SK-N-MC (cell line): ENCODE measurements at regions not wholly inside any gene's neighbourhood (a gene's known extent, or its start where the extent isn't known, plus 50 kb on each side); places are given as distances from the start of the nearest gene placed in this dataset.
"Not testable (repeated sequence)": the region's sequence is repeated elsewhere in the genome, so short reads cannot be mapped to it uniquely, and the experiment has no call there.

ENCODE experiments used
- DNase-seq: peaks from one replicate; pipeline ENCODE4 v3.0.0-alpha.2; 2011; ENCODE audit warnings: low read depth, low spot score
- H3K27ac ChIP-seq: fragments of 200-600 bp; sonication (generic); 2 replicates; pipeline ENCODE4 v1.5.1; 2016; ENCODE audit warnings: mixed run types
- H3K36me3 ChIP-seq: fragments of 200-600 bp; sonication (generic); 2 replicates; pipeline ENCODE4 v1.6.1; 2017; ENCODE audit warnings: antibody characterized with exemption, low read length, mixed read lengths; ENCODE audit not compliant: insufficient read depth
- H3K4me3 ChIP-seq: fragments of 200-600 bp; sonication (generic); 2 replicates; pipeline ENCODE4 v1.5.1; 2016
- H3K9ac ChIP-seq: fragments of 200-600 bp; sonication (generic); 2 replicates; pipeline ENCODE4 v1.8.0; 2017; ENCODE audit warnings: mixed run types, mixed read lengths; ENCODE audit not compliant: insufficient read length
- H3K9me3 ChIP-seq: fragments of 200-600 bp; sonication (generic); 2 replicates; pipeline ENCODE4 v1.6.1; 2017; ENCODE audit warnings: low read depth, mild to moderate bottlenecking, antibody characterized with exemption, low read length, moderate library complexity, mixed read lengths
- EZH2 ChIP-seq: fragments of 200-600 bp; sonication (generic); IDR thresholded peaks from one replicate; pipeline ENCODE4 v1.6.1; 2017; ENCODE audit warnings: antibody characterized with exemption
- FOXP2 ChIP-seq: optimal IDR thresholded peaks from 2 replicates; pipeline ENCODE3; 2011; ENCODE audit warnings: mild to moderate bottlenecking, moderate library complexity; ENCODE audit not compliant: insufficient read depth; ENCODE audit errors: extremely low read length, control extremely low read depth
- POLR2AphosphoS5 ChIP-seq: IDR thresholded peaks from 2 replicates; pipeline ENCODE4 v1.6.1; 2012; ENCODE audit warnings: mild to moderate bottlenecking, low read depth, low read length, borderline replicate concordance

- H3K36me3 ChIP-seq = no peaks in the 10 kb centered on the region
- H3K4me3 ChIP-seq = no peak overlapping the region
- no peak for DNase-seq
These were observed 230.2 kb downstream of the KCNE4 start for GRCh38 chr2:223282221-223282620.

DNA sequence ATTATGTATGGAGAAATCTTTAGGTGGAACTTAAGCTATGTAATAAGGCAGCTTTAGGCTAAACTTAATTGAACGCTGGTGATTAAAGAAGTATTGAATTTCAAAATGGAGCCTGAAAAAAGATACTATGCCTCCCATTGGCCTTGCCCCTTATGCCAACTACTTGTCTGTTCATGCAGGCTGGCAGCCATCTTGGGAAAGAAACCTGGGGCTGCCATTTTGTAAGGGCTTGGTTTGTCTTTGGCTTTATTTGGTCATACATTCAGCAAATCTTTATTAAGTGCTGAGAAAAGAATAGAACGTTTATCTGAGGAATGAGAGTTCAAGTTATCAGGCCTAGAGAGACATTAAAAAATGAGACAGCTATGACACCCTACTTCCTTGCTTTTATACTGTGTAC is 231.3 kb downstream of the KCNE4 start:
- Histone ChIP-seq H3K27ac (no peak overlapping the region), H3K4me3 (no peak overlapping the region), H3K36me3 (no peaks in the 10 kb centered on the region), H3K9ac (no peak overlapping the region), H3K9me3 (no peaks in the 10 kb centered on the region)
- no peak for TF ChIP-seq FOXP2
- no peak for TF ChIP-seq EZH2
- TF ChIP-seq POLR2AphosphoS5 = no peak
- DNase-seq = no peak

More at GRCh38 chr2:223282221-223282620, 230.2 kb downstream of the KCNE4 start:
- Histone ChIP-seq H3K9me3 (no peaks in the 10 kb centered on the region), H3K9ac (no peak overlapping the region), H3K27ac (no peak overlapping the region)
- TF ChIP-seq EZH2 (no peak), FOXP2 (no peak), POLR2AphosphoS5 (no peak)

DNA sequence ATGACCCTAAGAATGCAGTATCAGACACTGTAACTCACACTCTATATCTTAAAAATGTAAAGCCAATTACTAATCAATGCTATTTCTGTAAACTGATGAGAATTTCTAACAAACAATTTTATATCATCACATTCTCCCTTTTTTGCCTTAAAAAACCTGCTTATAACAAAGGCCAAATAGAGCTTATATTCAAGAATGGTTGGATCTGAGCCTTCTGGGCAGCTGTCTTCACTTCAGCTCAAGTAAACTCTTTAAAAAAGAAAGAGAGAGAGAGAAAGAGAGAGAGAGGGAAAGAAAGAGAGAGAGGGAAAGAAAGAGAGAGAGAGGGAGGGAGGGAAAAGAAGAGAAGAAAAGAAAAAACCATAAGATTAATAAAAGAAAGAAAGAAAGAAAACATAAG is 231.8 kb downstream of the KCNE4 start:
- H3K4me3 ChIP-seq = no peak overlapping the region
- no peak overlapping the region for H3K27ac ChIP-seq
- no peak overlapping the region for H3K9ac ChIP-seq
- no peaks in the 10 kb centered on the region for H3K36me3 ChIP-seq
- H3K9me3 ChIP-seq = no peaks in the 10 kb centered on the region
- TF ChIP-seq FOXP2 (no peak), EZH2 (no peak), POLR2AphosphoS5 (no peak)
- no peak for DNase-seq

DNA sequence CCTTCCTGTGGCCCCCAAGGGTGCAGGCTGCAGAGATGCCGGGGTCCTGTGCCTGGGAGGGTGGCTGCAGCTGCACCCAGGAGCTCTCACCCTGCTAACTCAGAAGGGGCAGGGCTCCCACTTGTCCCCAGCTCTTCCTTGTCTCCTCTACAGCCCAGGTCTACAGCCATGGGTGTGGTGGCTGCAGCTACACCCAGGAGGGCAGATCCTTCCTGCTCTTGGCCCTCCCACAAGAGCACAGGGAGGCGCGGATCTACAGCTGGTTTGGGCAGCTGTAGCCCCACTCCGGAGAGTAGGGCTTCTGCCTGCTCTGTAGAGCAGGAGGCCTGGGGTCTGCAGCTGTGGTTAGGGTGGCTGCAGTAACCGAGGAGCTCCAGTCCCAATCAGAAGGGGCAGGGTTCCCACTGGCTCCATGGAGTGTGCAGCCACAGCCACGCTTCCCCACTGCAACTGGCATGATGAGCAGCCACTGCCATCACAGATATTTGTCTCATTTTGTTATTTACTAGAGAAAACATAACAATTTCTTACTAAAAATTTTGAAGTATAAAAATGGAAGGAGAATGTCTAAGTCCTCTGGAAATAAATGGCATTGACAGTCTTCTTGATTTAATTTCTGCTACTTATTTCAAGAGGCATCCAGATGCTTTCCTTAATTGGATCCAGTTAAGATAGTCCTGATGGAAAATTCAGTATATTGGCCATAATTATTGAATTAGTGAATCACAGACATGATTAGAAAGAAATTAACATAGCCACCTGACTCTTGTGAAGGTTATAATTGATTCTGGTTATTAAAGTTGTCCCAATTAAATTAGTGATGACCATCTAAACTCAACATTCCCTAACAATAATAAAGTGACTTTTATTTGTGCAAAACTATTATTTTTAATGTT is 233.6 kb downstream of the KCNE4 start:
- no peaks in the 10 kb centered on the region for H3K9me3 ChIP-seq
- DNase-seq = no peak

DNA sequence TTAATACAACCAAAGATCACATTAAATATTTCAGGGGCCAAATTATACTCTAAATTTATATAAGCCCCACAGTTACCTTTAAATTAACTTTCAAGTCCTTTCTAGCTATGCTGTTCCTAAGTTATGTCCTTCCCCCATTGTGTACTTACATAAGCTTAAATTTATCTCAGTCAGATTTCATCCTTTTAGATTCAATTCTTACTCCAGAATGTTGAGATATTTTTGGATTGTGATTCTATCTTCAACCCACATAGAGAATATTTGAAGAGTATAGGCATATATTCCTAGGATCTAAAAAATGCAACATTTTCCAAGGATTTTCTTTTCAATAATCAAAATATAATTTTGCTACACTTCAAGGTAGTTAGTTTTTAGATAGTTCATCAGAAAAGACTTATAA is 242.8 kb downstream of the KCNE4 start:
- no peak overlapping the region for H3K4me3 ChIP-seq
- H3K9ac ChIP-seq = no peak overlapping the region
- no peak for DNase-seq
- TF ChIP-seq POLR2AphosphoS5 (no peak), FOXP2 (no peak), EZH2 (no peak)
- no peak overlapping the region for H3K27ac ChIP-seq
- H3K36me3 ChIP-seq = no peaks in the 10 kb centered on the region
- H3K9me3 ChIP-seq = no peaks in the 10 kb centered on the region

More for the DNA sequence above, 233.6 kb downstream of the KCNE4 start:
- Histone ChIP-seq H3K27ac (no peak overlapping the region), H3K9ac (no peak overlapping the region), H3K4me3 (no peak overlapping the region), H3K36me3 (no peaks in the 10 kb centered on the region)
- no peak for TF ChIP-seq POLR2AphosphoS5
- TF ChIP-seq FOXP2 = no peak
- TF ChIP-seq EZH2 = no peak

GRCh38 chr2:223297788-223298187 is 245.8 kb downstream of the KCNE4 start:
- no peak overlapping the region for H3K9ac ChIP-seq
- no peak overlapping the region for H3K4me3 ChIP-seq
- DNase-seq = no peak
- H3K9me3 ChIP-seq = no peaks in the 10 kb centered on the region
- TF ChIP-seq EZH2 = no peak
- no peak for TF ChIP-seq FOXP2
- no peak for TF ChIP-seq POLR2AphosphoS5
- H3K36me3 ChIP-seq = no peaks in the 10 kb centered on the region
- no peak overlapping the region for H3K27ac ChIP-seq

DNA sequence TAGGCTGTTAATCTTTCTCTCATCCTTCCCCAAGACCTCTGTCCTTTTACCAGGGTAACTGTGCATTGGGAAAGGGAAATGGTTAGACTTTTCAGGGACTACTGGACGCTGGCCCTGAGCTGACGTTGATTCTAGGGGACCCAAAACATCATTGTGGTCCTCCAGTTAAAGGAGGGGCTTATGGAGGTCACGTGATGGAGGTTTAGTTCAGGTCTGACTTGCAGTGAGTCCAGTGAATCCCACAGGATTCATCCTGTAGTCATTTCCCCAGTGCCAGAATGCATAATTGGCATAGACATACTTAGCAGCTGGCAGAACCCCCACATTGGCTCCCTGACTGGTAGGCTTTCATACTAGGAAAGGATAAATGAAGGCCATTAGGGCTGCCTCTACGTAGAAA is 246.3 kb downstream of the KCNE4 start:
- H3K36me3 ChIP-seq, H3K27ac ChIP-seq, H3K9ac ChIP-seq, H3K9me3 ChIP-seq, H3K4me3 ChIP-seq, DNase-seq: not testable (repeated sequence)

- Histone ChIP-seq H3K27ac (no peak overlapping the region), H3K9ac (no peak overlapping the region), H3K9me3 (no peaks in the 10 kb centered on the region), H3K36me3 (no peaks in the 10 kb centered on the region), H3K4me3 (no peak overlapping the region)
- TF ChIP-seq EZH2 (no peak), FOXP2 (no peak), POLR2AphosphoS5 (no peak)
- no peak for DNase-seq
These were observed 248.3 kb downstream of the KCNE4 start for GRCh38 chr2:223300326-223300725.

GRCh38 chr2:223306371-223306770 is 254.4 kb downstream of the KCNE4 start:
- Histone ChIP-seq H3K27ac (no peak overlapping the region), H3K36me3 (no peaks in the 10 kb centered on the region), H3K9me3 (no peaks in the 10 kb centered on the region), H3K9ac (no peak overlapping the region), H3K4me3 (no peak overlapping the region)
- no peak for TF ChIP-seq POLR2AphosphoS5
- no peak for TF ChIP-seq FOXP2
- TF ChIP-seq EZH2 = no peak
- no peak for DNase-seq
